D341Med (cell line): ENCODE measurements at regions not wholly inside any gene's neighbourhood (a gene's known extent, or its start where the extent isn't known, plus 50 kb on each side); places are given as distances from the start of the nearest gene placed in this dataset.
"Not testable (repeated sequence)": the region's sequence is repeated elsewhere in the genome, so short reads cannot be mapped to it uniquely, and the experiment has no call there.

ENCODE experiments used
- DNase-seq: peaks from one replicate; pipeline ENCODE4 v3.0.0; 2012; ENCODE audit warnings: low spot score

DNA sequence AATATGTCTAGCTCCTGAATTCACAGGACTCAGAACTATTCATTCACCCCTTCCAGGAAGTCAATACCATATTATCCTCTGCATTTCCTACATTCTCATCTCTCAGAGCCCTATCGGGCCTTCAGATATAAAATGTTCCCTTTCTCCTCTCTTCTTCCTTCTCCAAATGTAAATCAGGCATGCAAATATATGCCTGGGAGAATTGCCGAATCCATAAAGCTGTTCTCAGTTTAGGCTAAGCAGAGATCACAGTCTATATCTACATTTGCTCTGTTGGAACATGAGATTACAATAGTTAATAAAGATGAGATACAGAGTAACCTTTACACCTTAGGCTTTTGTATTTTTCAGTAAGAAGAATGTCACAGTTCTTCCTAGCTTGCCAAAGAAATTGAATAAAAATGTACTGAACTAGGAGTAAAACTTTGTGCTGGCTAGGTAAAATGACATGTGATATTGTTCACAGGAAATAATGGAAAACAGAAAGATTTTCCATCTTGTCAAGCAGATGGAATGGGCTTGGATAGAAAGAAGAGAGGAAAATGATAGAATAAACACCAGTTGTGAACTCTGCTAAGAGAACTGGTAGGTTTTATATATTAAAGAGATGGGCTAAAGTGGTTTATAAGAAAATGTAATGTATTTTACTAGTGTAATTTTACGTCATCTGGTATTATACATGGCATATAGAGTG, 161.5 kb downstream of the NRIP1 start:
- no peak for DNase-seq

DNA sequence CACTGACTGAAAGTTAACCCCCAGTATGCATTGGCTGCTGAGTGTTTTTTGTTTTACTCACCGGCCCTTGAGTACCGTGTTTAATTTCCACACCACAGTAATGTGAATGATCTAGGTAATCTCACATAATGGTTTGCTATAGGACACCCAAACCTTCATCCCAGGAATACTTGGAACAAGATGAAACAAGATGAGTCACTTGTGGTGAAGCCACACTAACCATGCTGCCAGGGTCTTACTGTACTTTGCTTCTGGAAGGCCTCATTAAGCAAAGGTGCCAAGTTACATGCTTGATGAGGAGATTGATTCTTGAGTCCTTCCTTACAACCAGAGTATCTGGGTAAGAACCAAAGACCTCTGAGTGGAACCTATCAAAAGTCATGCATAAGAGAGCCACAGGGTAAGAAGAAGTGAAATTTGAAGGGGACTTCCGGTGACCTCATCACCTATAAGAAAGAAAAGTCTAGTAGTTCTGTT, 163.3 kb downstream of the NRIP1 start:
- no peak for DNase-seq

DNA sequence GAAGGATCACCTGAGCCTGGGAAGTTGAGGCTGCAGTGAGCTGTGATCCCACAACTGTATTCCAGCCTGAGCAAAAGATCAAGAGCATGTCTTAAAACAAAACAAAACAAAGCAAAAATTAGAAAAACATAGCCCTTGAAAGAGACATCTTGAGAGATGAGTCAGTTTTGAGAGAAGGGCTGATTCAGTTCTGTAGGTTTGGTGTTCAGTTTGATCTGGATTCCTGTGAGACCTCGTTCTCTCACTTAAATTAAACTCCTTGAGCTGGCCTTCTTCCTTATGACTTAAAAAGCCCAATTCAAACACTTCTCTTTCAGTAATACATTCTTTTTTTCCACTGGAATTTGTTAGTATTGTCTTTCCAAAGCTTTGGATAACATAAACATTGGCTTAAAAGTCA, 164.2 kb downstream of the NRIP1 start:
- DNase-seq, result no peak

DNA sequence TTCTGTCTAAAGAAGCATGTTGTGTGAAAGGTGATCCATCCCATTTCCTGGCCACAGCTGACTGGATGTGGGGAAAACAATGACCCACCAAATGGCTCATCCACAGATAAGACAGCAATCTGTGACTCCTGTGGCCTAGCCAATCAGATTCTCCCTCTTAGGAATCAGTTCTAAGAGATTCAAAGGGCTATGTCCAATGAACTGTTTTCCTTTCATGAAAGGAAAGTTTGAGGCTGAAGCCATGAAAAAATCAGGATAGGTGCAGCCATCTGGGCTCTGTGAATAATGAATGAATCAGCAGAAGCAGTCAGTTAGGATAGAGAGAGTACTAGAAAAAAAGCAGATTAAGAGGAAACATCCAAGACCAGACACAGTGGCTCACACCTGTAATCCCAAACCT, 164.7 kb downstream of the NRIP1 start:
- DNase-seq, result no peak

DNA sequence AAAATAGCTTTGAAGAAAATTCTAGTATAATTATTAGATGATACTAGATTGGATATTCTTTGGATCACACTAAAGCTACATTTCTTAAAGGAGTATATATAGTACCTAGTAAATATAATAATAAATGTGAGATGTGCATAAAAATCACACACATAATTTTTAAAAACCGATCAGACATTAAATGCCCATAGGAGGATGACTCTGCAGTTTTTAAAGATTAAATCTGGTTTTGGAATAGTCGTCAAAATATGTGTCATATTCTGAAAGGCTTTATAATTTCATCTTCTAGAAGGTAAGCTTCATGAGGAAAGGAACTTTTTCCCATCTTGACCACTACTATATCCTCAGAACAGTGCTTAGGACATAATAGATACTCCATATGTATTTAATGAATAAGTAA, 169.0 kb downstream of the NRIP1 start:
- DNase-seq, result no peak

DNA sequence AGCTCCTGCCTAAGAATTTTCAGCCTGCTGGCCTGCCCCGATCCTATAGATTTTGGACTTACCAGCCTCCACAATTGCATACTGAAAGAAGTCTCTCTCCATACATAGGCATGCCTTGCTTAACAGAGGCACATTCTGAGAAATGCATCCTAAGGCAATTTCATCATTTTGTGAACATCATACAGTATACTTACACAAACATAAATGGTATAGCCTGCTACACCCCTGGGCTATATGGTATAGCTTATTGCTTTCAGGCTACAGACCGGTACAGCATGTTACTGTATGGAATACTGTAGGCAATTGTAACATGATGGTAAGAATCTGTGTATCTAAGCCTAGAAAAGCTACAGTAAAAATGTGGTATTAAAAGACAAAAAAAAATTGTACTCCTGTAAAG, 174.7 kb downstream of the NRIP1 start:
- no peak for DNase-seq

DNA sequence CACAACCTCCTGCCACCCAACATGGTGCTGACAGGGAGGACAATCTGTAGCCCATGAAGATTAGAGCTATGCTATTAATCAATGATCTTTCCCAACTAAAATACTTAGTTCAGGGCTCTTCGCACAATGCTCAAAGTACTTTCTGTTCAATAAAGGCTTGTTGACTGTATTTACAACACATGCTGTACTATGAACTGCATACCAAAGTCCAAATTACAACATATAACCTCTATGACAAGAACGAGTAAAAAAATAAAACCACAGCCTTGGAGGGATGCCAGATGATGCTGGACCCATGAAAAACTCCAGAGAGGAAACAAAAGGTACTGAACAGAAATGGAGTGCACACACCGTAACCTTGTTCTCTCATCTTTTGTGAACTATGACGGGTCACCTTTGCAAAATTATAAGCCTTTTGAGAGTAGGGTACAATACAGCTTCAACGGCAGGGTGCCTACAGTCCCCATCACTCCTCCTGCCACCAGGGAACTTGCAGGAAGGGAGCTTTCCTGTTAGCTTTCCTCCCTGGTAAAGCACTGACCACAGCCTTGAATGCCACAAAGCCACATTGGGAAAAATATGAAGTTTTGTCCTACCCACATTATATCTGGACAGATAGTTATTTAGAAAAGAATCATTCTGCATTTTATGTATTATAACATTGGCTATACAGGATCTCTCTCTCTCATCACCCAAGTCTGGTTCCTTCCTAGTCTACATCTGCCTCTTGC, 175.6 kb downstream of the NRIP1 start:
- DNase-seq, result no peak

DNA sequence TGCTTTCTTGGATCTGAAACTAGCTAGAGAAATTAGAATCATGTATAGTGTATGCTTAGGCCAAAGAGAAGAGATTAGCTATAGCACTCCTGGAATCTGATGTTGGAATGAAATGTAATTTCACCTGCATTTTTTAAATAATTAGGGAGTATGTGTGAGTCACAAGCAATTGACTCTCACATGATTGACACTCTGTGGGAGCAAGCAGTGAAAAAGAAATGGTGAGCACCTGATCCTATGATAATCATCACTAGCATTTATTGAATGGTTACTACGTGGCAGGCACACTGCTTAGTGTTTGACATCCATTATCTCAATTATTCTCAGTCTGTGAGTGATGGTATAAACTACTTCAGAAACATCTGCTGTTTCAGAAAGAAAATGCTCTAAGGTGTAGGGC, 176.6 kb downstream of the NRIP1 start:
- DNase-seq, result no peak

DNA sequence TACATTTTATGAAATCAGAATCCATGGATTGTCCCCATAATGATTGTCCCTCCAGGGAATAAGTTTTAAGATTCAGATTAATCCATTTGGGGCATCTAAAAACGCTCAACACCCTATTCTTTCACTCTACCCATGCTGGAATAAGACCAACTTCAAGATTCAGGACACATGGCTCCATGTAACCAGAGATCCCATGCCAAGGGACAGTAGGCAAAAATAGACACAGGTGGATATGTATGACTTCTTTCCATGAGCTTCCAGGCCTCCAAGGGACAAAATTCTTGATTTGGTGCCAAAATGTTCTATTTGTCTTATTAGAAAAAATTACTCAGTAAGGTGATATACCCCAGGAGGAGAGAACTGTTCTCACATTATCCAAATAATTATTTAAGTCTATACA, 178.8 kb downstream of the NRIP1 start:
- DNase-seq, result no peak

DNA sequence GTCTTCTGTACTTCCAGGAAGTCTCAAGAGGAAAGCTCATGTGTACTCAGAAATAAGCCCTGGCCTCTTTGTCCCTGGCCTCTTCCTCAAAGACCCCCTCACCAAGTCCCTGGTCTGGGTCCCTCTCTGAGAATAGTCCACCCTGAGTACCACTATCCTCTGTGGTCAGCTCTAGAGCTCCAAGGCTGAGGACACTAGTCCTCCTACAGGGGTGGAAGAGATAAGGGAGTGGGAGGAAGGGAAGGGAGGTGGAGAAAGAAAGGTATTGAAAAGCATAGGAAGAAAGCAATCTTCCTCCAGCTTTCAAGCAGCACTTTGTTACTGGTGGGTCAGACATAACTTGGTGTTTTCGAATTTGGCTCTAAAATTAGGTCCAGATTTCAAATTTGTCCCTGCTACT, 181.4 kb downstream of the NRIP1 start:
- no peak for DNase-seq

DNA sequence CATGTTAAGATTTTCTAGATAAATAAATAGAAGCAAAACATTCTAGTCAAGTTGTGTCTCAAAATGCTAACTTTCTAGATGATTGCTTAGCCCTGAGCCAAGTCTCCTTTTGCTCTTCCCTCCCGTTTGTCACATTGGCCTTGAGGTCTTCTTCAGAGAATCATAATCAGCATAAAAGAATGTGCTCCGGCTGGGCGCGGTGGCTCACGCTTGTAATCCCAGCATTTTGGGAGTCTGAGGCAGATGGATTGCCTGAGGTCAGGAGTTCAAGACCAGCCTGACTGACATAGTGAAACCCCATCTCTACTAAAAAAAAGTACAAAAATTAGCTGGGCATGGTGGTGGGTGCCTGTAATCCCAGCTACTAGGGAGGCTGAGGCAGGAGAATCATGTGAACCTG, 182.3 kb downstream of the NRIP1 start:
- DNase-seq, result not testable (repeated sequence)

DNA sequence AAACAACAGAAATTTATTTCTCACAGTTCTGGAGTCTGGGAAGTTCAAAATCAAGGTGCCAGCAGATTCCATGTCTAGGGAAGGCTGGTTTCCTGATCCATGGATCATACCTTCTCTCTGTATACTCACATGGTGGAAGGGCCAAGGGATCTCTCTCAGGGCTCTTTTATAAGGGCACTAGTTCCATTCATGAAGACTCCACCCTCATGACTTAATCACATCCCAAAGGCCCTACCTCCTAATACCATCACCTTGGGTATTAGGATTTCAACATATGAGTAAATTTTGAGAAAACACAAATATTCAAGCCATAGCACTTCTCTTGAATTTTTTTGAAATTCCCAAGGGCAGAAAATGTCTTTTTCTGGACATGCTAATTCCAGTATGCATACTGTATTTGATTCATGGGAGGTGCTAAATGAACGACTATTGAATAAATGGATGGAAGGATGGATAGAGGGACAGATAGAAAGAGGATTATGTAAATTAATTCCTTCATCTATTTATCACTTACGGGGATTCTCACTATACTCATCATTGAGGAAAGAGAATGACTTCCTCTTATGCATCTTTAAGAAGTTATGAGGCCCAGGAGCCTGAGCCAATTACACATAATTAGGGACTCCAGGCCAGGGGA, 182.8 kb downstream of the NRIP1 start:
- no peak for DNase-seq

DNA sequence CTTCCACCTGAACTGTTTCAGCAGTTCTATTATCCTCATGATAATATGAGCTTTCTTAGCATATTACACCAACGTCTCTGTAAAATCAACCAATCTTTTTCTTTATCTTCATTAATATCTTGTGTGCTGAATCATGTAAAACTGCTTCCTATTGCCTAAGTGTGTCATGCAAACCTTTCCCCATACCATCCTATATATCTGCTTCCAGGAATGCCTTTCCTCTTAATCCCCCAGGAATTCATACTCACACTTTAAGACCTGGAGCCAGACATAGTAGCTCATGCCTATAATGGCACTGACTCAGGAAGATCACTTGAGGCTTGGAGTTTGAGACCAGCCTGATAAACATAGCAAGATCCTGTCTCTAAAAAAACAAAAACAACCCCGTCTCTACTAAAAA, 183.9 kb downstream of the NRIP1 start:
- DNase-seq, result no peak

DNA sequence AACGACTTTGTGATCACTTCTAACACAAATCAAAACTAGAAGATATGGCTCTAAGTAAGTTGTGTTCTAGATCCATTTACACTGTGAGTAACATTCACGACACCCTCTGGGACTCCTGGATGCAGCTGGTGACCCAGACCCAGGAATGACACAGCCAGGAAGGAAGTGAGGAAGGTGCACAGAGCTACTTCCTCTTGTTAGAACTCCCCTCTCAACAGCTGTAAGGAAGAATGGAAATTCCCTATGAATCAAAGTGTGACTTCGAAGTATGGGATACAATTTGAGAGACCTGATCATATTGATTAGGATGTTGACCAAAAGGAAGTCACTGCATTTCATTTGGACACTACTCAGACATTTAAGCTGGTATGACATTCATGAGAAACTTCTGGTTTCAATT, 185.3 kb downstream of the NRIP1 start:
- no peak for DNase-seq

DNA sequence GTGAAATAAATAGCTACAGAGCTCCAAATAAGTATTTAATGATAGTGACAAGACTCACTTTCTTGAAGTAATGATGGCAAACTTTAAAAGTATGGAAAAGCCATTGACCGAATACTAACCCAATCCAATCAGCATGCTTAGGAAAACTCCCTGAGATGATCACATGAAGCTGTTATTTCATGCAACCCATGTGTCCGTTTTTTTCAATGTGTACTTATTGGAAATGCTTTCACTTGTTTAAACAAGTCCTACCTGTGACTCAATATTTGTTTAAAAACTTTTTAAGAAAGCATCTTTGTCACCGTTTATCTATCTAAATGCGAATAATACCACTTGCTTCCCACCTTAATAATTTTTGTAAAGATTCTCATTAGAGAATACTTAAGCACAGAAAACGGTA, 185.8 kb downstream of the NRIP1 start:
- DNase-seq, result no peak

DNA sequence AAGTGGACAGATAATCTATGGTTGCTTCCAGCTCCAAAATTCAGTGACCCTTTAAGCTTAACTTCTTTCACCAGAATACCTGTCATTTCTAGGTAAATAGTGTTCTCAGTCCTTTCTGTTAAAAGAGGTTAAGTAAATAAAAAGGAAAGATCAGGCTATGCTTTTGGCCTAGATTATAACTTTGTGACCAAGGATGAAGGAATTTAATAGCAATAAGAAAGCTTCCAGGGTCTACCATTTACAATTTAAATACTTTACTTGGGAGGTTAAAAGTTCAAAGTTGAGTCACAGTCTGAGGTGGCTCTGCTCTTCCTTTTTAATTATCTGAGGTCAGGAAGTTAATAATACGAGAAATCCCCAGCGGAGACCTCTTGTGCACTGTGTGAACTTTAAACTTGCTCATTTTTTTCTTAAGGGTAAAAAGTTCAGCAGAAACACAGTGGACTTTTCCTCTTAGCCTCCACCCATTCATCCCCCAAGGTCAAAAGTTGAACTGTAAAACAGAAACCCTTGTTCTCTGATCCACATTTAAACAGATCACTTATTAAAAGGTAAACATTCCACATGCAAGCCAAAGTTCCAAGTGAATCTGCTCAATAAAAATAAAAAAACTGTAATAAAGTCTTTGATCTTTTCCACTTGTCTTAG, 187.1 kb downstream of the NRIP1 start:
- DNase-seq, result no peak

DNA sequence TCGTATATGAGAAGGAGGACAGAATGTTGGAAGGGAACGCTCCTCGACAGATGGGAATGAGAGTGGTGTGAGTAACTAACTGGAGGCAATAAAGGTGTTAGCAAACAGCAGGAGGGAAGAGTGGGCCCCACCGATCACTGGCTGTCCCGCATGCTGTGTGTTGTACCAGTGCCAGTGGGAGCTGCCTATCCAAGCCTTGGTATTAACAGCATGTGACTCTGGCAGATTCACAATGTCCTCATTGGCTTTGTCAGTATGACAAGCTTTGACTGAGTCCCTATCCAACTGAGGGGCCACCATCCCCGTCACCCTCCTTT, 188.3 kb downstream of the NRIP1 start:
- no peak for DNase-seq

DNA sequence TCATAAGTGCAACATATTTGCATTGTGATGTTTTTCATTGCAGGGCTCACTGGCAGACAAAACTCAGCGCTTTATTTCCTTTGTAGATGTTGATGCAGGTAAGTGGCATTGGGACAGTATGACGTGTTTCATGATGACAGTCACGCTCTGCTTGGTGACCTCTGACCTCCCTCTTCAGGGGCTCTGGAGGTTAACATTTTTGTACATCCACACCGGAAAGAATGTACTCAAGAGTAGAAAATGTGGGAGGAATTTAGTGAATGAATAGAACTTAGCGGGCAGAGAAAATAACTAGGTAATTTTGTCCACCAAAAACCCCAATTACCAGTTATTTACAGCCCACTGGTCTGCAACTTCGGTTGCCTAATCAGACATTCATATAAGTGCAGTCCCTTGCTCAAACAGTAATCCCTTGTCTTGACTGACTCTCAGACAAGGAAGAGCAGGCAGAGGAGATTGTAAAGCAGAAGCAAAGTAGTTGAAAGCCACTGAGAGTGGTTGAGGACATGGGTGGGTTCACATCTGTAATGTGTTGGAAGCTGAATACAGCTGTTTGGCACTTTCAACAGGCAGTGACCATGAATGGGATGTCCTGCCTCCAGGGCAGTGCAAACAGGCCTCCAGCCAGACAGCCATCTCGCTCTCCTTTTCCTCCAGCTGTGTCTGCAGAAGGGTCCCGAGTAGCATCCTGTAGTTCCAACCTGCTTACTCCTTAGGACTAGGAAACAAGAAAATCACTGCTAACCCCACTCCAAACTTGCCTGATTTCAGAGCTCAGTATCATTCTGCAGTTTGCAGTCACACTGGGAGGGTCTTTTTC, 188.9 kb downstream of the NRIP1 start:
- no peak for DNase-seq

DNA sequence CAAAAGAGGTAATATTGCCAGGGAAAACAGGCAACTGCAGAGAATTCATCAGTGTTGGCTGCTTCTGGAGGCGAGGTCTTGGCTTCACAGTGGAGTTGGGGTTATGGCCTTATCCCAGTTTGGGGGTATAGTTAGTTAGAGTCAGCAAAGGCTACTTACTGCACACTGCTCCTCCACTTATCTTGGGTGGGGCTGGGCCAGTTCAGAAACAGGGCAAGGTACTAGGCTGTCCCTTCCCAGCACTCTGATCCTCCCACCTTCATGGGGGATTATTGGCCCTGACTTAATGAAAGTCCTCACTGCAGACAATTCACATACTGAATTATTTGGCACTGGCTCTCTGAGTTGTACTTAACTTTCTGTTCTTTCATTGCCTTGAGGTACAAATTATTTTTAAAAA, 189.6 kb downstream of the NRIP1 start:
- DNase-seq, result no peak

DNA sequence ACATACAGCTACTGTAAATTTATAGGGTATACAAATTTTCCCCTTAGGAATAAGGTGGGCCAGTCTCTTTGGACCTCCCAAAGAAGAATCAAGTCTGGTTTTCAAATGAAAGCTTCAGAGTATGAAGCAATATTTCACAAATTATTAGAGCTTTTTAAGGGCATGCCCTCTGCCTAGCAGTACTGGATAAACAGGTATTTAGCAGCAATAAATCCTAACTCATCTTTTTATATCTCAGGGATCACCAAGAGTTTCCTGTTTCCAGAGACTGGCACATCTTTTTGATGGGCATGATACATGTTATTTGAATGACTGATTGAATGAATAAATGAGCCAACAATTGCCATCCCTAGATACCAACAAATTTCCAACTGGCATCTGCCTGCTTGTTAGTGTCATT, 190.4 kb downstream of the NRIP1 start:
- no peak for DNase-seq

DNA sequence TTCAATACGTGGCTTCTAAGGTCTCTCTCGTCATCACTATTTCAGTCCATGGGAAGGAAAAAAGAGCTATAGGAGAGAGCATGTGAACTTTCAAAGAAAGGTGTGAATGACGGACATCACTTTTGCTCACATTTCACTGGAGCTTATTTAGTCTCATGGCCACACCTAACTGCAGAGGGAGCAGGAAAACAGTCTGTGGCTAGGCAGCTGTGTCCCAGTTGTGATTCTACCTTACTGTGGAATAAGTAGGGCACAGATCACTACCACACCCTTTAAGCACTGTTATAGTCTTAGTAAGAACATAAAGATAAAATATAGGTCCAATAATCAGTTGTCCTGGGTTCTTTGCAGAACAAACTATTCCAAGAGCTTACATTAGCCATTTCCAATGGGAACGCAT, 192.9 kb downstream of the NRIP1 start:
- no peak for DNase-seq

DNA sequence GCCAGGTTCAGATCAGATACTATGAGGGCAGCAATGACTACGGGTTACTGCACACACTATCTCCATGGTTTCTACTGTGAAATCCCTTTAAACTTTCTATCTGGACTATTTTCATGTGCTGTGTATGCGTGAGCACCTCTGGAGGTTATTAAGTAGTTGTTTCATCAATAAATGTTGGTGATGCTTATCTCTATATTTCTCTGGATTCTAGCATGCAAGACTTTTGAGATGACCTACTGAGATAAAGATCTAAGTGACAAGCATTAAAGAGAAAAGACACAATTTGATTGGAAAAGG, 194.0 kb downstream of the NRIP1 start:
- no peak for DNase-seq
